ENCODE measurements at regions not wholly inside any gene's neighbourhood (a gene's known extent, or its start where the extent isn't known, plus 50 kb on each side); places are given as distances from the start of the nearest gene placed in this dataset.

GRCh38 chr3:182583545-182583944 lies 209.8 kb upstream of the ATP11B start:
- peaks cover 0 to 3% (median 0%) of the 10 kb centered on the region in 4 experiments for H3K27me3 ChIP-seq (replicated peaks in 1 of 4; ENCODE audit: control extremely low read depth in 1 of 4, control insufficient read depth in 3 of 4, insufficient read depth in 4 of 4, low read length in 3 of 4)
- ATAC-seq (ENCODE audit: low read depth) (no peak), DNase-seq (no peak)
- H3K9ac ChIP-seq (ENCODE audit: low read length): no peak overlapping the region
- intact Hi-C loops (cut with micrococcal nuclease): no loop called here
- no peaks in the 10 kb centered on the region for H3K4me1 Mint-ChIP-seq
- H3K4me3 Mint-ChIP-seq: no peak overlapping the region
- no peaks in the 10 kb centered on the region for H3K9me3 ChIP-seq (ENCODE audit: control extremely low read depth in 1 of 3, control insufficient read depth in 2 of 3, insufficient read depth in 1 of 3, low read length in 2 of 3)
- H3K79me2 ChIP-seq (ENCODE audit: control insufficient read depth, insufficient read depth, low read length): no peaks in the 10 kb centered on the region
- 100% methylated on average over 1 of the region's 4 CpGs for WGBS (ENCODE audit: insufficient coverage)
- TF ChIP-seq CTCF (IDR thresholded peaks at IDR 0.05) (no peak), EZH2 (IDR thresholded peaks at IDR 0.05; ENCODE audit: borderline replicate concordance, insufficient read depth, low read depth, low read length, poor library complexity, severe bottlenecking) (no peak)
- CTCF ChIA-PET: no interaction called here
- no peak overlapping the region for H3K27ac Mint-ChIP-seq
- no peaks in the 10 kb centered on the region for H4K20me1 ChIP-seq (ENCODE audit: control insufficient read depth, insufficient read depth, low read length, poor library complexity, severe bottlenecking)
- no peaks in the 10 kb centered on the region for H3K4me1 ChIP-seq (ENCODE audit: control insufficient read depth in 2 of 2, insufficient read depth in 2 of 2, low read length in 2 of 2)
- H3K36me3 ChIP-seq (replicated peaks in 1 of 2; ENCODE audit: control extremely low read depth in 1 of 2, control insufficient read depth in 1 of 2, extremely low read depth in 1 of 2, insufficient read depth in 2 of 2, low read length in 1 of 2): no peaks in the 10 kb centered on the region
- POLR2A ChIA-PET: no interaction called here
- H3K9me3 Mint-ChIP-seq (ENCODE audit: insufficient read depth): no peaks in the 10 kb centered on the region
- peaks cover 9% of the 10 kb centered on the region for H3K27me3 Mint-ChIP-seq
- no peak overlapping the region for H3K4me3 ChIP-seq (ENCODE audit: control extremely low read depth in 1 of 5, extremely low read depth in 1 of 5, insufficient read depth in 1 of 5, low read depth in 2 of 5, low read length in 4 of 5)
- H3K27ac ChIP-seq (ENCODE audit: low read length in 2 of 2): no peak overlapping the region
- no peak overlapping the region for H3K4me2 ChIP-seq (replicated peaks; ENCODE audit: low read depth, low read length, poor library complexity, severe bottlenecking)
- no peak overlapping the region for H2AFZ ChIP-seq (ENCODE audit: insufficient read depth, low read depth, low read length, poor library complexity, severe bottlenecking)

- H3K9me3 Mint-ChIP-seq (ENCODE audit: insufficient read depth): peaks cover 3% of the 10 kb centered on the region
- ATAC-seq (ENCODE audit: low read depth) (no peak), DNase-seq (no peak)
- no peak overlapping the region for H3K27ac ChIP-seq (ENCODE audit: low read length in 2 of 2)
- H3K4me1 ChIP-seq (ENCODE audit: control insufficient read depth in 2 of 2, insufficient read depth in 2 of 2, low read length in 2 of 2): no peaks in the 10 kb centered on the region
- H3K4me1 Mint-ChIP-seq: no peaks in the 10 kb centered on the region
- no peaks in the 10 kb centered on the region for H3K79me2 ChIP-seq (ENCODE audit: control insufficient read depth, insufficient read depth, low read length)
- H3K9ac ChIP-seq (ENCODE audit: low read length): no peak overlapping the region
- intact Hi-C loops (cut with micrococcal nuclease): no loop called here
- peaks cover 9% of the 10 kb centered on the region for H3K27me3 Mint-ChIP-seq
- ChIA-PET CTCF (no interaction called here), POLR2A (no interaction called here)
- no peaks in the 10 kb centered on the region for H4K20me1 ChIP-seq (ENCODE audit: control insufficient read depth, insufficient read depth, low read length, poor library complexity, severe bottlenecking)
- no peak overlapping the region for H3K4me3 ChIP-seq (ENCODE audit: control extremely low read depth in 1 of 5, extremely low read depth in 1 of 5, insufficient read depth in 1 of 5, low read depth in 2 of 5, low read length in 4 of 5)
- WGBS (ENCODE audit: insufficient coverage): 100% methylated on average over 1 of the region's 2 CpGs
- H3K4me3 Mint-ChIP-seq: no peak overlapping the region
- no peaks in the 10 kb centered on the region for H3K9me3 ChIP-seq (ENCODE audit: control extremely low read depth in 1 of 3, control insufficient read depth in 2 of 3, insufficient read depth in 1 of 3, low read length in 2 of 3)
- no peaks in the 10 kb centered on the region for H3K36me3 ChIP-seq (replicated peaks in 1 of 2; ENCODE audit: control extremely low read depth in 1 of 2, control insufficient read depth in 1 of 2, extremely low read depth in 1 of 2, insufficient read depth in 2 of 2, low read length in 1 of 2)
- no peak overlapping the region for H3K27ac Mint-ChIP-seq
- TF ChIP-seq EZH2 (IDR thresholded peaks at IDR 0.05; ENCODE audit: borderline replicate concordance, insufficient read depth, low read depth, low read length, poor library complexity, severe bottlenecking) (no peak), CTCF (IDR thresholded peaks at IDR 0.05) (no peak)
- H3K27me3 ChIP-seq (replicated peaks in 1 of 4; ENCODE audit: control extremely low read depth in 1 of 4, control insufficient read depth in 3 of 4, insufficient read depth in 4 of 4, low read length in 3 of 4): peaks cover 0 to 3% (median 0%) of the 10 kb centered on the region in 4 experiments
- no peak overlapping the region for H2AFZ ChIP-seq (ENCODE audit: insufficient read depth, low read depth, low read length, poor library complexity, severe bottlenecking)
- no peak overlapping the region for H3K4me2 ChIP-seq (replicated peaks; ENCODE audit: low read depth, low read length, poor library complexity, severe bottlenecking)
Measured at GRCh38 chr3:182585532-182586150, 207.7 kb upstream of the ATP11B start.
